ENCODE measurements at regions not wholly inside any gene's neighbourhood (a gene's known extent, or its start where the extent isn't known, plus 50 kb on each side); places are given as distances from the start of the nearest gene placed in this dataset.
A peak's percentile ranks its signal among the peaks of the same experiment; 100 is the strongest.

GRCh38 chr12:124371366-124371765, 76.5 kb downstream of the RFLNA start:
- no peak for TF ChIP-seq CTCF (IDR thresholded peaks at IDR 0.05; ENCODE audit: poor library complexity, severe bottlenecking)
- Histone ChIP-seq H3K27ac (ENCODE audit: poor library complexity, severe bottlenecking) (peak overlapping the region; percentile 73), H3K27me3 (ENCODE audit: insufficient read depth, poor library complexity, severe bottlenecking) (no peaks in the 10 kb centered on the region), H3K9me3 (ENCODE audit: severe bottlenecking) (no peaks in the 10 kb centered on the region), H3K4me3 (ENCODE audit: severe bottlenecking) (no peak overlapping the region), H3K36me3 (ENCODE audit: low read depth) (peaks cover 90% of the 10 kb centered on the region), H3K4me1 (ENCODE audit: insufficient read depth, poor library complexity, severe bottlenecking) (peaks cover 15% of the 10 kb centered on the region)
- DNase-seq (ENCODE audit: low spot score) (no peak), ATAC-seq (ENCODE audit: low read depth) (no peak)

GRCh38 chr12:124370851-124371250, 76.0 kb downstream of the RFLNA start:
- peak overlapping the region; percentile 73 for H3K27ac ChIP-seq (ENCODE audit: poor library complexity, severe bottlenecking)

GRCh38 chr12:124370384-124370783, 75.5 kb downstream of the RFLNA start:
- peaks cover 88% of the 10 kb centered on the region for H3K36me3 ChIP-seq (ENCODE audit: low read depth)
- peak overlapping the region; percentile 73 for H3K27ac ChIP-seq (ENCODE audit: poor library complexity, severe bottlenecking)
- no peaks in the 10 kb centered on the region for H3K9me3 ChIP-seq (ENCODE audit: severe bottlenecking)
- DNase-seq (ENCODE audit: low spot score) = no peak
- no peaks in the 10 kb centered on the region for H3K27me3 ChIP-seq (ENCODE audit: insufficient read depth, poor library complexity, severe bottlenecking)
- ATAC-seq (ENCODE audit: low read depth) = no peak
- no peak for TF ChIP-seq CTCF (IDR thresholded peaks at IDR 0.05; ENCODE audit: poor library complexity, severe bottlenecking)
- H3K4me3 ChIP-seq (ENCODE audit: severe bottlenecking) = no peak overlapping the region
- peaks cover 15% of the 10 kb centered on the region for H3K4me1 ChIP-seq (ENCODE audit: insufficient read depth, poor library complexity, severe bottlenecking)

More at GRCh38 chr12:124370851-124371250, 76.0 kb downstream of the RFLNA start:
- Histone ChIP-seq H3K9me3 (ENCODE audit: severe bottlenecking) (no peaks in the 10 kb centered on the region), H3K4me3 (ENCODE audit: severe bottlenecking) (no peak overlapping the region), H3K27me3 (ENCODE audit: insufficient read depth, poor library complexity, severe bottlenecking) (no peaks in the 10 kb centered on the region), H3K36me3 (ENCODE audit: low read depth) (peaks cover 90% of the 10 kb centered on the region), H3K4me1 (ENCODE audit: insufficient read depth, poor library complexity, severe bottlenecking) (peaks cover 15% of the 10 kb centered on the region)
- TF ChIP-seq CTCF (IDR thresholded peaks at IDR 0.05; ENCODE audit: poor library complexity, severe bottlenecking) = no peak
- ATAC-seq (ENCODE audit: low read depth) = no peak
- DNase-seq (ENCODE audit: low spot score) = no peak

GRCh38 chr12:124369827-124370378, 75.0 kb downstream of the RFLNA start:
- DNase-seq (ENCODE audit: low spot score) (no peak), ATAC-seq (ENCODE audit: low read depth) (peak; percentile 6)
- no peaks in the 10 kb centered on the region for H3K27me3 ChIP-seq (ENCODE audit: insufficient read depth, poor library complexity, severe bottlenecking)
- no peak for TF ChIP-seq CTCF (IDR thresholded peaks at IDR 0.05; ENCODE audit: poor library complexity, severe bottlenecking)
- peak overlapping the region; percentile 73 for H3K27ac ChIP-seq (ENCODE audit: poor library complexity, severe bottlenecking)
- peaks cover 15% of the 10 kb centered on the region for H3K4me1 ChIP-seq (ENCODE audit: insufficient read depth, poor library complexity, severe bottlenecking)
- peaks cover 88% of the 10 kb centered on the region for H3K36me3 ChIP-seq (ENCODE audit: low read depth)
- H3K4me3 ChIP-seq (ENCODE audit: severe bottlenecking) = no peak overlapping the region
- no peaks in the 10 kb centered on the region for H3K9me3 ChIP-seq (ENCODE audit: severe bottlenecking)

- ATAC-seq (ENCODE audit: low read depth) (peak; percentile 53), DNase-seq (ENCODE audit: low spot score) (no peak)
- Histone ChIP-seq H3K9me3 (ENCODE audit: severe bottlenecking) (no peaks in the 10 kb centered on the region), H3K4me3 (ENCODE audit: severe bottlenecking) (no peak overlapping the region), H3K27ac (ENCODE audit: poor library complexity, severe bottlenecking) (peak overlapping the region; percentile 73), H3K36me3 (ENCODE audit: low read depth) (peaks cover 88% of the 10 kb centered on the region), H3K27me3 (ENCODE audit: insufficient read depth, poor library complexity, severe bottlenecking) (no peaks in the 10 kb centered on the region), H3K4me1 (ENCODE audit: insufficient read depth, poor library complexity, severe bottlenecking) (peaks cover 15% of the 10 kb centered on the region)
- peak; percentile 8 for TF ChIP-seq CTCF (IDR thresholded peaks at IDR 0.05; ENCODE audit: poor library complexity, severe bottlenecking)
These were observed 74.3 kb downstream of the RFLNA start for GRCh38 chr12:124369055-124369826.

Measured in RWPE2 (cell line).